H1 (cell line): ENCODE measurements at regions not wholly inside any gene's neighbourhood (a gene's known extent, or its start where the extent isn't known, plus 50 kb on each side); places are given as distances from the start of the nearest gene placed in this dataset.

Experiments used
- CTCF ChIA-PET: fragments of 300-600 bp; sonication (Branson Sonifier 250); formaldehyde crosslinking; loops from one replicate; lab custom pipeline; 2021; ENCODE audit not compliant: partially characterized antibody; lab: Charles Lee
- POLR2A ChIA-PET: fragments of 300-600 bp; sonication (Branson Sonifier 250); formaldehyde crosslinking; loops from one replicate; lab custom pipeline; 2021; ENCODE audit warnings: inconsistent platforms; ENCODE audit not compliant: partially characterized antibody; lab: Charles Lee
- DNase-seq, 2 experiments: peaks; one replicate each; pipeline versions ENCODE4 v3.0.0 to v3.0.0-alpha.2; 2010 to 2022; ENCODE audit warnings: low spot score in 2 of 2, low read depth in 1 of 2, mixed read lengths in 1 of 2
- FAIRE-seq: peaks from 2 replicates; lab custom pipeline; 2011; peaks lifted over from hg19 to GRCh38; lab: Jason Lieb, UNC
- H2AFZ ChIP-seq: 2 replicates; pipeline ENCODE4 v1.8.1; 2012; ENCODE audit warnings: low read length, inconsistent platforms
- H2AK5ac ChIP-seq: 2 replicates; pipeline ENCODE4 v1.6.1; 2013; ENCODE audit warnings: low read depth, low read length
- H2BK120ac ChIP-seq: replicated peaks from 2 replicates; pipeline ENCODE3; 2013; ENCODE audit warnings: low read depth, low read length, inconsistent platforms
- H2BK12ac ChIP-seq: 2 replicates; pipeline ENCODE4 v1.6.1; 2013; ENCODE audit warnings: low read depth, low read length
- H2BK15ac ChIP-seq: 2 replicates; pipeline ENCODE4 v1.6.1; 2013; ENCODE audit warnings: low read length
- H2BK20ac ChIP-seq: 2 replicates; pipeline ENCODE4 v1.6.1; 2013; ENCODE audit warnings: low read length
- H2BK5ac ChIP-seq: 2 replicates; pipeline ENCODE4 v1.6.1; 2013; ENCODE audit warnings: low read depth, low read length
- H3K14ac ChIP-seq: 2 replicates; pipeline ENCODE4 v1.6.1; 2013; ENCODE audit warnings: inconsistent platforms; ENCODE audit not compliant: insufficient read length
- H3K18ac ChIP-seq: 2 replicates; pipeline ENCODE4 v1.6.1; 2013; ENCODE audit warnings: low read length; ENCODE audit errors: extremely low read depth
- H3K23ac ChIP-seq: 2 replicates; pipeline ENCODE4 v1.6.1; 2013; ENCODE audit warnings: inconsistent platforms; ENCODE audit not compliant: insufficient read length
- H3K23me2 ChIP-seq: 2 replicates; pipeline ENCODE4 v1.6.1; 2013; ENCODE audit warnings: low read depth, low read length
- H3K27ac ChIP-seq: 2 replicates; pipeline ENCODE4 v1.6.1; 2011; ENCODE audit warnings: low read depth, low read length, inconsistent platforms
- H3K27me3 ChIP-seq, 4 experiments: replicated peaks in 1 of 4; 1 replicate in 1 of 4; 2 replicates in 3 of 4; pipeline versions ENCODE4 v1.6.1 to v1.8.1; 2011 to 2013; ENCODE audit warnings: low read length in 3 of 4, mild to moderate bottlenecking in 3 of 4, inconsistent platforms in 2 of 4, mixed read lengths in 2 of 4, moderate library complexity in 1 of 4; ENCODE audit not compliant: control insufficient read depth in 3 of 4, insufficient read depth in 3 of 4; ENCODE audit errors: extremely low read depth in 1 of 4
- H3K36me3 ChIP-seq, 4 experiments: 2 replicates each; pipeline versions ENCODE4 v1.6.1 to v1.8.1; 2011 to 2013; ENCODE audit warnings: mild to moderate bottlenecking in 4 of 4, low read length in 3 of 4, moderate library complexity in 2 of 4, control low read depth in 1 of 4, inconsistent platforms in 1 of 4; ENCODE audit not compliant: insufficient read depth in 4 of 4, control insufficient read depth in 2 of 4
- H3K4ac ChIP-seq: replicated peaks from 2 replicates; pipeline ENCODE3; 2013; ENCODE audit warnings: low read length, low read depth, mixed read lengths, inconsistent platforms; ENCODE audit not compliant: insufficient read length
- H3K4me1 ChIP-seq, 4 experiments: replicated peaks in 1 of 4; 1 replicate in 1 of 4; 2 replicates in 3 of 4; pipeline versions ENCODE4 v1.6.1 to v1.8.1; 2011 to 2013; ENCODE audit warnings: low read length in 3 of 4, inconsistent platforms in 2 of 4, mixed read lengths in 1 of 4; ENCODE audit not compliant: insufficient read depth in 4 of 4, control insufficient read depth in 3 of 4
- H3K4me2 ChIP-seq, 2 experiments: 2 replicates each; pipeline versions ENCODE4 v1.6.1 to v1.8.1; 2011 to 2013; ENCODE audit warnings: low read depth in 2 of 2, low read length in 2 of 2, control low read depth in 1 of 2, inconsistent platforms in 1 of 2, mild to moderate bottlenecking in 1 of 2; ENCODE audit not compliant: insufficient read depth in 1 of 2
- H3K4me3 ChIP-seq, 4 experiments: fragments of 200-600, 300-600 bp in 1 of 4; sonication (generic), shearing (Covaris generic), sonication (Bioruptor Twin) in 1 of 4; 2 replicates each; pipeline versions ENCODE4 v1.5.1 to v1.8.1; 2011 to 2016; ENCODE audit warnings: low read length in 4 of 4, low read depth in 3 of 4, control low read depth in 2 of 4, inconsistent platforms in 2 of 4, mild to moderate bottlenecking in 2 of 4, mixed read lengths in 1 of 4, moderate library complexity in 1 of 4; ENCODE audit not compliant: insufficient read depth in 2 of 4; ENCODE audit errors: extremely low read depth in 1 of 4
- H3K56ac ChIP-seq: replicated peaks from 2 replicates; pipeline ENCODE3; 2013; ENCODE audit warnings: low read depth, mild to moderate bottlenecking, mixed read lengths, low read length, inconsistent platforms; ENCODE audit not compliant: insufficient read length
- H3K79me1 ChIP-seq: 2 replicates; pipeline ENCODE4 v1.6.1; 2013; ENCODE audit warnings: low read depth, low read length, control low read depth
- H3K79me2 ChIP-seq, 2 experiments: 2 replicates each; pipeline versions ENCODE4 v1.6.1 to v1.8.1; 2012 to 2013; ENCODE audit warnings: low read length in 2 of 2, mild to moderate bottlenecking in 2 of 2, inconsistent platforms in 1 of 2; ENCODE audit not compliant: insufficient read depth in 2 of 2, control insufficient read depth in 1 of 2
- H3K9ac ChIP-seq, 4 experiments: replicated peaks in 1 of 4; 1 replicate in 1 of 4; 2 replicates in 3 of 4; pipeline versions ENCODE4 v1.6.1 to v1.8.1; 2011 to 2013; ENCODE audit warnings: low read depth in 3 of 4, low read length in 3 of 4, control low read depth in 2 of 4, mild to moderate bottlenecking in 2 of 4, moderate library complexity in 2 of 4, inconsistent platforms in 1 of 4; ENCODE audit errors: extremely low read depth in 1 of 4
- H3K9me3 ChIP-seq, 2 experiments: 2 replicates each; pipeline versions ENCODE4 v1.6.1 to v1.8.1; 2012 to 2013; ENCODE audit warnings: mild to moderate bottlenecking in 2 of 2, moderate library complexity in 2 of 2, control low read depth in 1 of 2, inconsistent platforms in 1 of 2, low read depth in 1 of 2, low read length in 1 of 2, mixed read lengths in 1 of 2; ENCODE audit not compliant: insufficient read depth in 2 of 2
- H4K20me1 ChIP-seq, 2 experiments: replicated peaks in 1 of 2; 2 replicates each; pipeline versions ENCODE3 to v1.8.1; 2011 to 2013; ENCODE audit warnings: inconsistent platforms in 2 of 2, low read length in 2 of 2, mild to moderate bottlenecking in 1 of 2; ENCODE audit not compliant: insufficient read depth in 2 of 2, control insufficient read depth in 1 of 2
- H4K5ac ChIP-seq: 2 replicates; pipeline ENCODE4 v1.6.1; 2013; ENCODE audit warnings: low read length, low read depth, mixed read lengths, inconsistent platforms; ENCODE audit not compliant: insufficient read length
- H4K8ac ChIP-seq: 2 replicates; pipeline ENCODE4 v1.8.0; 2013; ENCODE audit warnings: mild to moderate bottlenecking, moderate library complexity, low read length, inconsistent platforms; ENCODE audit not compliant: insufficient read depth; ENCODE audit errors: extremely low read depth
- H4K91ac ChIP-seq: replicated peaks from 2 replicates; pipeline ENCODE3; 2013; ENCODE audit warnings: low read length, mixed read lengths, inconsistent platforms; ENCODE audit not compliant: insufficient read length
- ATF3 ChIP-seq: IDR thresholded peaks from 2 replicates; pipeline ENCODE4 v1.6.1; 2011; ENCODE audit warnings: low read depth, mild to moderate bottlenecking, low read length; ENCODE audit not compliant: insufficient read depth
- CHD1 ChIP-seq: IDR thresholded peaks from 2 replicates; pipeline ENCODE4 v1.6.1; 2012; ENCODE audit warnings: low read depth, low read length, improper control_type of control experiment
- KDM5A ChIP-seq: fragments of 200-600 bp; IDR thresholded peaks from 2 replicates; pipeline ENCODE4 v1.7.1; 2012; ENCODE audit warnings: mild to moderate bottlenecking, low read length, inconsistent platforms, mixed read lengths
- RNF2 ChIP-seq: fragments of 200-900, 300-1000 bp; sonication (generic); IDR thresholded peaks from 2 replicates; pipeline ENCODE4 v1.7.1; 2016; ENCODE audit warnings: borderline replicate concordance, low read depth, mild to moderate bottlenecking, antibody characterized with exemption, low read length; ENCODE audit not compliant: poor library complexity, severe bottlenecking; ENCODE audit errors: missing control alignments
- SIX5 ChIP-seq: IDR thresholded peaks from 2 replicates; pipeline ENCODE4 v1.6.1; 2011; ENCODE audit warnings: mild to moderate bottlenecking, low read depth, low read length
- YY1 ChIP-seq: IDR thresholded peaks from 2 replicates; pipeline ENCODE4 v1.6.1; 2011; ENCODE audit warnings: low read depth, mild to moderate bottlenecking, low read length
- WGBS, 2 experiments: shearing (Covaris generic) in 1 of 2; methylation state at CpG; one replicate each; pipeline versions ENCODE4 v1.1.6 to v1.1.7; 2013 to 2015; ENCODE audit warnings: low lambda C conversion rate in 2 of 2, mixed read lengths in 2 of 2, inconsistent platforms in 1 of 2, low coverage in 1 of 2, missing lambda C conversion rate in 1 of 2; ENCODE audit not compliant: insufficient replicate concordance in 2 of 2, insufficient coverage in 1 of 2, insufficient read length in 1 of 2; ENCODE audit errors: extremely low coverage in 1 of 2, missing lambda C conversion rate in 1 of 2; 5-methylcytosine and 5-hydroxymethylcytosine counted together

GRCh38 chr3:164365242-164365641 lies 713.1 kb downstream of the SI start:
- DNase-seq = no peak
- Histone ChIP-seq H2BK20ac (no peak overlapping the region), H3K23ac (no peak overlapping the region), H3K4ac (no peak overlapping the region), H2BK5ac (no peak overlapping the region), H3K18ac (no peak overlapping the region), H2AFZ (no peak overlapping the region), H3K9ac (no peak overlapping the region), H3K27ac (no peak overlapping the region), H3K36me3 (no peaks in the 10 kb centered on the region), H4K20me1 (no peaks in the 10 kb centered on the region), H3K23me2 (no peaks in the 10 kb centered on the region), H3K4me2 (no peak overlapping the region), H2BK15ac (no peak overlapping the region), H3K4me3 (no peak overlapping the region), H3K56ac (no peak overlapping the region), H2AK5ac (no peak overlapping the region), H3K4me1 (no peaks in the 10 kb centered on the region), H3K9me3 (no peaks in the 10 kb centered on the region), H4K5ac (no peak overlapping the region), H3K79me2 (no peaks in the 10 kb centered on the region), H4K91ac (no peak overlapping the region), H4K8ac (no peak overlapping the region), H2BK12ac (no peak overlapping the region), H3K79me1 (no peaks in the 10 kb centered on the region), H3K14ac (no peak overlapping the region), H3K27me3 (no peaks in the 10 kb centered on the region), H2BK120ac (no peak overlapping the region)
- ChIA-PET POLR2A (no interaction called here), CTCF (no interaction called here)
- TF ChIP-seq SIX5 (no peak), RNF2 (no peak), KDM5A (no peak), YY1 (no peak), CHD1 (no peak), ATF3 (no peak)
- WGBS, 2 experiments = 100% methylated on average over 1 of the region's 1 CpG; no CpG with 5 or more reads in 1 of the 2 experiments
- no peak for FAIRE-seq
